Endodermal cell (in vitro differentiated cells): ENCODE measurements at regions not wholly inside any gene's neighbourhood (a gene's known extent, or its start where the extent isn't known, plus 50 kb on each side); places are given as distances from the start of the nearest gene placed in this dataset.
"Not testable (repeated sequence)": the region's sequence is repeated elsewhere in the genome, so short reads cannot be mapped to it uniquely, and the experiment has no call there.

Experiments
- DNase-seq: peaks from one replicate; pipeline ENCODE4 v3.0.0-alpha.2; 2017
- H3K27ac ChIP-seq: 2 replicates; pipeline ENCODE4 v1.5.1; 2013; ENCODE audit warnings: mild to moderate bottlenecking, low read depth, low read length, moderate library complexity
- H3K27me3 ChIP-seq: 2 replicates; pipeline ENCODE4 v1.6.1; 2013; ENCODE audit warnings: mild to moderate bottlenecking, low read length, moderate library complexity; ENCODE audit not compliant: insufficient read depth, control insufficient read depth, poor library complexity, severe bottlenecking
- H3K36me3 ChIP-seq: 2 replicates; pipeline ENCODE4 v1.7.0; 2013; ENCODE audit warnings: mild to moderate bottlenecking, low read length, moderate library complexity; ENCODE audit not compliant: control insufficient read depth, insufficient read depth
- H3K4me1 ChIP-seq: one replicate; pipeline ENCODE4 v1.7.0; 2013; ENCODE audit warnings: low read length; ENCODE audit not compliant: control insufficient read depth, insufficient read depth
- H3K4me3 ChIP-seq: 2 replicates; pipeline ENCODE4 v1.5.1; 2013; ENCODE audit warnings: mild to moderate bottlenecking, low read length, moderate library complexity
- H3K9ac ChIP-seq: 2 replicates; pipeline ENCODE4 v1.6.1; 2013; ENCODE audit warnings: mild to moderate bottlenecking, low read length, moderate library complexity; ENCODE audit not compliant: poor library complexity, severe bottlenecking; ENCODE audit errors: extremely low read depth
- H3K9me3 ChIP-seq: 2 replicates; pipeline ENCODE4 v1.6.1; 2013; ENCODE audit warnings: mild to moderate bottlenecking, low read length, moderate library complexity; ENCODE audit not compliant: control insufficient read depth
- H3K27ac Mint-ChIP-seq: 2 replicates; pipeline ENCODE4 v1.8.0; 2020; ENCODE audit warnings: mixed read lengths
- H3K27me3 Mint-ChIP-seq: 2 replicates; pipeline ENCODE4 v1.8.0; 2021; ENCODE audit warnings: mild to moderate bottlenecking, mixed read lengths; ENCODE audit not compliant: insufficient read depth
- H3K36me3 Mint-ChIP-seq: 2 replicates; pipeline ENCODE4 v1.8.0; 2020; ENCODE audit warnings: low read depth, mixed read lengths
- H3K4me1 Mint-ChIP-seq: 2 replicates; pipeline ENCODE4 v1.8.0; 2020; ENCODE audit warnings: mixed read lengths
- H3K4me3 Mint-ChIP-seq: 2 replicates; pipeline ENCODE4 v1.8.0; 2020; ENCODE audit warnings: mild to moderate bottlenecking, moderate library complexity, mixed read lengths
- H3K9me3 Mint-ChIP-seq: 2 replicates; pipeline ENCODE4 v1.8.0; 2020; ENCODE audit warnings: mild to moderate bottlenecking, mixed read lengths
- WGBS, 2 experiments: methylation state at CpG; one replicate each; pipeline versions ENCODE4 v1.1.5 to v1.1.7; 2013; ENCODE audit warnings: missing lambda C conversion rate in 2 of 2, mixed read lengths in 1 of 2; ENCODE audit not compliant: insufficient coverage in 1 of 2, insufficient read length in 1 of 2; 5-methylcytosine and 5-hydroxymethylcytosine counted together

- not testable (repeated sequence) for DNase-seq
These were observed 107.4 kb upstream of the GPR39 start for GRCh38 chr2:132309203-132309602.

DNA sequence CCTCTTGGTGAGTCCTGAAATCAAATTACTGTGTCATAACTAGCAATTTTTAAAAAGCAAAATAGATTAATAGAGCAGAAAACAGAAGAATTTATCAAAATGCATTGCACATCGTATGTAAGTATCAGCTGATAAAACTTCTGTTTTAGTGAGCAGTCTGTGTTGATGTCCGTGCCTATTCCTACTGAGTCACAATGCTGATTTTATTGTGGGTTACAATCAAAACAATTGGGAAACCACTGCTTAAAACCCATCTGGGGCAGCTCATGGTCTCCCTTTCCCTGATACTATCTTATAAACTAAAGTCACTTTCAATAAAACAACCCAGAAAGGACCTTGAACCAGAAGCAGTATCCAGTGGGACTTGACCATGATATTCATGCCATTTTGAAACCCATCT lies 101.1 kb upstream of the GPR39 start:
- 98 to 100% methylated on average over 2 of the region's 2 CpGs for WGBS, 2 experiments
- peaks cover 12% of the 10 kb centered on the region for H3K27me3 Mint-ChIP-seq
- not testable (repeated sequence) for H3K4me1 ChIP-seq, H3K4me3 Mint-ChIP-seq, H3K4me3 ChIP-seq, H3K36me3 Mint-ChIP-seq, H3K9ac ChIP-seq, DNase-seq, H3K36me3 ChIP-seq, H3K9me3 ChIP-seq, H3K27ac Mint-ChIP-seq, H3K27me3 ChIP-seq, H3K4me1 Mint-ChIP-seq, H3K27ac ChIP-seq, H3K9me3 Mint-ChIP-seq

More at GRCh38 chr2:132309203-132309602, 107.4 kb upstream of the GPR39 start:
- not testable (repeated sequence) for H3K9ac ChIP-seq, H3K27ac ChIP-seq, H3K9me3 Mint-ChIP-seq, H3K4me3 Mint-ChIP-seq, H3K27me3 ChIP-seq, H3K4me1 ChIP-seq, H3K36me3 Mint-ChIP-seq, H3K27ac Mint-ChIP-seq, H3K27me3 Mint-ChIP-seq, H3K36me3 ChIP-seq, H3K4me1 Mint-ChIP-seq, H3K4me3 ChIP-seq, H3K9me3 ChIP-seq
- WGBS, 2 experiments = 67% methylated on average over 1 of the region's 1 CpG; no CpG with 5 or more reads in 1 of the 2 experiments

GRCh38 chr2:132317026-132317680 lies 99.5 kb upstream of the GPR39 start:
- H3K27ac ChIP-seq, H3K36me3 Mint-ChIP-seq, DNase-seq, H3K9me3 Mint-ChIP-seq, H3K27ac Mint-ChIP-seq, H3K4me1 Mint-ChIP-seq, H3K9ac ChIP-seq, H3K4me3 Mint-ChIP-seq, H3K4me3 ChIP-seq, H3K9me3 ChIP-seq, H3K4me1 ChIP-seq, H3K36me3 ChIP-seq, H3K27me3 ChIP-seq: not testable (repeated sequence)
- H3K27me3 Mint-ChIP-seq = peaks cover 12% of the 10 kb centered on the region
- 93 to 100% methylated on average over 2 to 6 of the region's 6 CpGs for WGBS, 2 experiments

- not testable (repeated sequence) for H3K4me3 ChIP-seq, DNase-seq, H3K9me3 Mint-ChIP-seq, H3K27me3 ChIP-seq, H3K36me3 Mint-ChIP-seq, H3K27ac ChIP-seq, H3K4me1 ChIP-seq, H3K9me3 ChIP-seq, H3K36me3 ChIP-seq, H3K4me1 Mint-ChIP-seq, H3K9ac ChIP-seq, H3K27ac Mint-ChIP-seq, H3K4me3 Mint-ChIP-seq
- H3K27me3 Mint-ChIP-seq = peaks cover 12% of the 10 kb centered on the region
- WGBS, 2 experiments = 94% methylated on average over 4 of the region's 4 CpGs; no CpG with 5 or more reads in 1 of the 2 experiments
These were observed 98.1 kb upstream of the GPR39 start for GRCh38 chr2:132318481-132318880.

DNA sequence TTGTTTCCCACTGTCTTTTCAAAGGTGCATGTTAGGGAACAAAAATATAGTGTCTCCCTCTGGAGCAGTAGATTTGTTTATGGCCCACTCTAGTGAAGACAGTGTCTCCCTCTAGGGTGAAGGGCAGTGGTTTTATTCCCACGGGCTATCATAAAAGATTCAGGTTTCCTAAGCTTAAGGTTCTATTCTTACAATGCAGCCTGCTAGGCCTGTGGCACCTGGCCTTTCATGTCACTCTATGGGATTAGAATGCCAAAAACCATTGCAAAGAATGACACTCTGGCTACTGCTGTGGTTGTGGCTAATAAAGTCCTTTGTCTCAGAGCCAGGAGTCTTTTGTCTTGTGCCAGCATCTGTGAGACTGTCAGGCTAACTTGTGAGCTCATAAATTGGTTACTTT lies 92.6 kb upstream of the GPR39 start:
- H3K4me3 ChIP-seq, H3K4me3 Mint-ChIP-seq, H3K9ac ChIP-seq, H3K36me3 Mint-ChIP-seq, H3K36me3 ChIP-seq, H3K27ac Mint-ChIP-seq, H3K27me3 Mint-ChIP-seq, H3K4me1 Mint-ChIP-seq, DNase-seq, H3K9me3 ChIP-seq, H3K27ac ChIP-seq, H3K9me3 Mint-ChIP-seq, H3K27me3 ChIP-seq, H3K4me1 ChIP-seq: not testable (repeated sequence)
- WGBS, 2 experiments = 67 to 81% methylated on average over 1 of the region's 1 CpG

- H3K4me3 ChIP-seq, H3K36me3 Mint-ChIP-seq, H3K4me1 ChIP-seq, H3K4me1 Mint-ChIP-seq, H3K27ac Mint-ChIP-seq, H3K36me3 ChIP-seq, DNase-seq, H3K9me3 ChIP-seq, H3K27me3 Mint-ChIP-seq, H3K9me3 Mint-ChIP-seq, H3K27me3 ChIP-seq, H3K9ac ChIP-seq, H3K27ac ChIP-seq: not testable (repeated sequence)
- WGBS, 2 experiments = 95 to 96% methylated on average over 9 to 27 of the region's 28 CpGs
- H3K4me3 Mint-ChIP-seq = peak overlapping the region; percentile 39
These were observed 84.1 kb upstream of the GPR39 start for GRCh38 chr2:132332345-132333033.

- not testable (repeated sequence) for H3K27me3 ChIP-seq
- 92 to 100% methylated on average over 2 to 9 of the region's 13 CpGs for WGBS, 2 experiments
These were observed 79.5 kb upstream of the GPR39 start for GRCh38 chr2:132337135-132337534.

More at GRCh38 chr2:132337135-132337534, 79.5 kb upstream of the GPR39 start:
- H3K4me3 ChIP-seq, H3K36me3 ChIP-seq, H3K4me1 ChIP-seq, H3K27me3 Mint-ChIP-seq, H3K9me3 Mint-ChIP-seq, H3K4me3 Mint-ChIP-seq, H3K27ac ChIP-seq, H3K27ac Mint-ChIP-seq, DNase-seq, H3K9ac ChIP-seq, H3K4me1 Mint-ChIP-seq, H3K9me3 ChIP-seq, H3K36me3 Mint-ChIP-seq: not testable (repeated sequence)
